ENCODE measurements at regions not wholly inside any gene's neighbourhood (a gene's known extent, or its start where the extent isn't known, plus 50 kb on each side); places are given as distances from the start of the nearest gene placed in this dataset.

DNA sequence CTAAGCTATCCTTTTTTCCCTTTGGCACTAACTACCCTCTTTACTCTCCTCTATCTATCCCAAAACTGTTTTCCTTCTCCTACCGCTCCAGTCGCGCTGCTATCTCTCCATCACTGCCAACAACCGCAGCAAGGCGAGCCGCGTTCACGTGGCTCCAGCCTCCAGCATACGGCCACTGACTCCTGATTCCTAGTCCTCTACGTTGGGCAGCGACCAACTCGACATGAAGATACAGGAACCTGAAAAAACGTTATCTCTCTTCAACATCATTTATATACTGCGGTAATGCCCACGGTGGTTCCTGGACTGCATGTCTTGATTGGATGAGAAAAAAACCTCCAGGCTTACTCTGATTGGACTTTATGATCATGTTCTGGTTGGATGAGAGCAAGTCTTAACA, 129.5 kb downstream of the ZNF716 start:
- TF ChIP-seq, protein P1, sequence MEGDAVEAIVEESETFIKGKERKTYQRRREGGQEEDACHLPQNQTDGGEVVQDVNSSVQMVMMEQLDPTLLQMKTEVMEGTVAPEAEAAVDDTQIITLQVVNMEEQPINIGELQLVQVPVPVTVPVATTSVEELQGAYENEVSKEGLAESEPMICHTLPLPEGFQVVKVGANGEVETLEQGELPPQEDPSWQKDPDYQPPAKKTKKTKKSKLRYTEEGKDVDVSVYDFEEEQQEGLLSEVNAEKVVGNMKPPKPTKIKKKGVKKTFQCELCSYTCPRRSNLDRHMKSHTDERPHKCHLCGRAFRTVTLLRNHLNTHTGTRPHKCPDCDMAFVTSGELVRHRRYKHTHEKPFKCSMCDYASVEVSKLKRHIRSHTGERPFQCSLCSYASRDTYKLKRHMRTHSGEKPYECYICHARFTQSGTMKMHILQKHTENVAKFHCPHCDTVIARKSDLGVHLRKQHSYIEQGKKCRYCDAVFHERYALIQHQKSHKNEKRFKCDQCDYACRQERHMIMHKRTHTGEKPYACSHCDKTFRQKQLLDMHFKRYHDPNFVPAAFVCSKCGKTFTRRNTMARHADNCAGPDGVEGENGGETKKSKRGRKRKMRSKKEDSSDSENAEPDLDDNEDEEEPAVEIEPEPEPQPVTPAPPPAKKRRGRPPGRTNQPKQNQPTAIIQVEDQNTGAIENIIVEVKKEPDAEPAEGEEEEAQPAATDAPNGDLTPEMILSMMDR (IDR thresholded peaks at IDR 0.05; ENCODE audit: low read depth, low read length): no peak
- no peak for TF ChIP-seq POLR2A (IDR thresholded peaks at IDR 0.05; ENCODE audit: extremely low read depth, insufficient read length)

Measured in NB4 (cell line).